Ishikawa (cell line): ENCODE measurements at regions not wholly inside any gene's neighbourhood (a gene's known extent, or its start where the extent isn't known, plus 50 kb on each side); places are given as distances from the start of the nearest gene placed in this dataset.

Experiments used
- CEBPB ChIP-seq: IDR thresholded peaks from 2 replicates; pipeline ENCODE4 v1.6.1; 2012
- CREB1 ChIP-seq: IDR thresholded peaks from 2 replicates; pipeline ENCODE4 v1.6.1; 2012; ENCODE audit warnings: low read depth
- EGR1 ChIP-seq: IDR thresholded peaks from 2 replicates; pipeline ENCODE4 v1.6.1; 2012
- EP300 ChIP-seq: IDR thresholded peaks from 2 replicates; pipeline ENCODE4 v1.6.1; 2012; ENCODE audit warnings: borderline replicate concordance
- FOXM1 ChIP-seq: IDR thresholded peaks from 2 replicates; pipeline ENCODE4 v1.6.1; 2012; ENCODE audit warnings: low read depth, borderline replicate concordance
- NFIC ChIP-seq: IDR thresholded peaks from 2 replicates; pipeline ENCODE4 v1.6.1; 2012
- RAD21 ChIP-seq: IDR thresholded peaks from 2 replicates; pipeline ENCODE4 v1.6.1; 2012; ENCODE audit warnings: low read depth
- TAF1 ChIP-seq: IDR thresholded peaks from 2 replicates; pipeline ENCODE4 v1.6.1; 2012; ENCODE audit warnings: low read depth, mild to moderate bottlenecking
- TCF12 ChIP-seq: IDR thresholded peaks from 2 replicates; pipeline ENCODE4 v1.6.1; 2012; ENCODE audit warnings: low read depth
- TEAD4 ChIP-seq: IDR thresholded peaks from 2 replicates; pipeline ENCODE4 v1.6.1; 2012
- YY1 ChIP-seq: IDR thresholded peaks from 2 replicates; pipeline ENCODE4 v1.6.1; 2012; ENCODE audit warnings: low read depth
- ZBTB7A ChIP-seq: IDR thresholded peaks from 2 replicates; pipeline ENCODE4 v1.6.1; 2012; ENCODE audit warnings: low read depth
- TF ChIP-seq, protein P1 (sequence below): IDR thresholded peaks from 2 replicates; pipeline ENCODE4 v1.6.1; 2012; ENCODE audit warnings: low read depth, mild to moderate bottlenecking
- TF ChIP-seq, protein P2 (sequence below): IDR thresholded peaks from 2 replicates; pipeline ENCODE4 v1.6.1; 2012
- TF ChIP-seq, protein P3 (sequence below): IDR thresholded peaks from 2 replicates; pipeline ENCODE4 v1.6.1; 2012

DNA sequence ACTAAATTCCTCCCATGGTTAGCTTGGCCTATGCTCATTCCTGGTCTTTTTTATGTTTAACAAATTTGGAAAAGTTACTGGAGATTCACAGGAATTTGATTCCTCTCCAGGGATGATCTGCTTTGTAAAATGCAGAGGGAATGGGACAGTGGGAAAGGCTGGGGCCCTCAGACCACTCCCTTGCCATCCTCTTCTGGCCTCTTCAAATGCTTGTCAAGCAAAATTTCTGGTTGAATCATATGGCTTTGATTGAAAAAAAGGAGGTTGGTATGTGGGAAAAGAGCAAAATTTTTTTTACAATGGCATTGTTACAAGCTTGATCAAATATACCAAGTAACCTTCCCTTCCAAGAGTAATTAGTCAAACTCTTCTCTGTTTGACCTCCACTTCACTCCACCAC lies 225.1 kb downstream of the PIK3R1 start:
- no peak for TF ChIP-seq RAD21
- TF ChIP-seq EP300: no peak
- TF ChIP-seq, protein P1, sequence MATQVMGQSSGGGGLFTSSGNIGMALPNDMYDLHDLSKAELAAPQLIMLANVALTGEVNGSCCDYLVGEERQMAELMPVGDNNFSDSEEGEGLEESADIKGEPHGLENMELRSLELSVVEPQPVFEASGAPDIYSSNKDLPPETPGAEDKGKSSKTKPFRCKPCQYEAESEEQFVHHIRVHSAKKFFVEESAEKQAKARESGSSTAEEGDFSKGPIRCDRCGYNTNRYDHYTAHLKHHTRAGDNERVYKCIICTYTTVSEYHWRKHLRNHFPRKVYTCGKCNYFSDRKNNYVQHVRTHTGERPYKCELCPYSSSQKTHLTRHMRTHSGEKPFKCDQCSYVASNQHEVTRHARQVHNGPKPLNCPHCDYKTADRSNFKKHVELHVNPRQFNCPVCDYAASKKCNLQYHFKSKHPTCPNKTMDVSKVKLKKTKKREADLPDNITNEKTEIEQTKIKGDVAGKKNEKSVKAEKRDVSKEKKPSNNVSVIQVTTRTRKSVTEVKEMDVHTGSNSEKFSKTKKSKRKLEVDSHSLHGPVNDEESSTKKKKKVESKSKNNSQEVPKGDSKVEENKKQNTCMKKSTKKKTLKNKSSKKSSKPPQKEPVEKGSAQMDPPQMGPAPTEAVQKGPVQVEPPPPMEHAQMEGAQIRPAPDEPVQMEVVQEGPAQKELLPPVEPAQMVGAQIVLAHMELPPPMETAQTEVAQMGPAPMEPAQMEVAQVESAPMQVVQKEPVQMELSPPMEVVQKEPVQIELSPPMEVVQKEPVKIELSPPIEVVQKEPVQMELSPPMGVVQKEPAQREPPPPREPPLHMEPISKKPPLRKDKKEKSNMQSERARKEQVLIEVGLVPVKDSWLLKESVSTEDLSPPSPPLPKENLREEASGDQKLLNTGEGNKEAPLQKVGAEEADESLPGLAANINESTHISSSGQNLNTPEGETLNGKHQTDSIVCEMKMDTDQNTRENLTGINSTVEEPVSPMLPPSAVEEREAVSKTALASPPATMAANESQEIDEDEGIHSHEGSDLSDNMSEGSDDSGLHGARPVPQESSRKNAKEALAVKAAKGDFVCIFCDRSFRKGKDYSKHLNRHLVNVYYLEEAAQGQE: no peak
- TF ChIP-seq NFIC: no peak
- TF ChIP-seq, protein P2, sequence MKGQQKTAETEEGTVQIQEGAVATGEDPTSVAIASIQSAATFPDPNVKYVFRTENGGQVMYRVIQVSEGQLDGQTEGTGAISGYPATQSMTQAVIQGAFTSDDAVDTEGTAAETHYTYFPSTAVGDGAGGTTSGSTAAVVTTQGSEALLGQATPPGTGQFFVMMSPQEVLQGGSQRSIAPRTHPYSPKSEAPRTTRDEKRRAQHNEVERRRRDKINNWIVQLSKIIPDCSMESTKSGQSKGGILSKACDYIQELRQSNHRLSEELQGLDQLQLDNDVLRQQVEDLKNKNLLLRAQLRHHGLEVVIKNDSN: no peak
- TF ChIP-seq FOXM1: no peak
- TF ChIP-seq, protein P3, sequence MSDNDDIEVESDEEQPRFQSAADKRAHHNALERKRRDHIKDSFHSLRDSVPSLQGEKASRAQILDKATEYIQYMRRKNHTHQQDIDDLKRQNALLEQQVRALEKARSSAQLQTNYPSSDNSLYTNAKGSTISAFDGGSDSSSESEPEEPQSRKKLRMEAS: no peak
- no peak for TF ChIP-seq ZBTB7A
- no peak for TF ChIP-seq TEAD4
- TF ChIP-seq CEBPB: no peak
- no peak for TF ChIP-seq YY1
- TF ChIP-seq CREB1: no peak
- TF ChIP-seq TAF1: no peak
- TF ChIP-seq TCF12: no peak
- no peak for TF ChIP-seq EGR1

DNA sequence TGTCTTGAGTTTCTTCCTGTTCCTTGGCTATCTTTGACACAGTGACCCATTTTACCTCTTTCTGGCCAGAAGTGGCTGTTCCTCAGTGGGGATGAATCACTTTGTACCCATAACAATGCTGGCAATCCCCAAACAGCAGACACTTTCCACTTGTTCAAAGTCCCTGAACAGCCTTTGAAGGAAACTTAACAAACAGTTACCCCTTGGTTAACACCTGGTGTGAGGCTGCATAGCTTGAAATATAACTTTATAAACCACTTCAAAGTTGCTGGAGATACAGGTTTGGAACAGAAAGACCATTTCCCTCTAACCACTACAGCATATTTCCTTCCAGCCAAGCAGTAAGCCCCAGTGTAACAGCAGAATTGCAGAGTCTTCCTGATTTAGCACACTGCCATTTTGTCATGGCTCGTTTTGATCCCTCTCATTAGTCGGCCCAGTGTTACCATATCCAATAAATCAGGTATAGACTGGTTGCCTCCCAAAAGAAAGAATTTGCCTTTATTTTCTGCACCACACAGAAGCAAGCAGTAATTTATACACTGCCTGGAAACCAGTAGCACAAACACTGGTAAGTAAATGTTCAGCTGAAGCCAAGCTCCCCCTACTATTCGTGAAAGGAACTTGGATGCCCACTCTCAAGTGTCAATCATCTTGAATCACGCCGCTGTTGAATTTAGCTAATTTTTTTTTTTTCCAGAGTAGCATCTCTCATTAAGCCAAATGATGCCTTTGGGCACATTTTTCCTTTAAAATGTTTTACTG lies 225.9 kb downstream of the PIK3R1 start:
- TF ChIP-seq, protein P1: no peak
- TF ChIP-seq RAD21 (no peak), TEAD4 (no peak), TCF12 (no peak)

DNA sequence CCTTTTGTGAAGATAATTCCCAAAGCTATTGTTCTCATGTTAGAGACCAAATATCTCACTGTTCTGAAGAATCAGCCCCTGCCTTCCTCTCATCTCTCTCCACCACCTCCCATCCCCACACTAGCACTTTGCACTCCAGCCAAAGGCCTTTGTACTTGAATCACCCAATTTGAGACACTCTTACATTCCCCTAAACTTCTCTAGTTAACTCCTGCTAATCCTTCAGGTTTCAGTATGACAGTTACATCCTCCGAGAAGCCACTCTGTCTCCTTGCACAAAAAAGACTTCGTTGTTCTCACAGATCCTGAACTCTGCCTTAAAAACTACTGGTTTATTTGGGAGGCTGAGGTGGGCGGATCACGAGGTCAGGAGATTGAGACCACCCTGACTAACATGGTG lies 227.5 kb downstream of the PIK3R1 start:
- TF ChIP-seq TCF12 (no peak), ZBTB7A (no peak), FOXM1 (no peak), EP300 (no peak), CREB1 (no peak), EGR1 (no peak), NFIC (no peak), RAD21 (no peak)
- TF ChIP-seq, protein P1: no peak

DNA sequence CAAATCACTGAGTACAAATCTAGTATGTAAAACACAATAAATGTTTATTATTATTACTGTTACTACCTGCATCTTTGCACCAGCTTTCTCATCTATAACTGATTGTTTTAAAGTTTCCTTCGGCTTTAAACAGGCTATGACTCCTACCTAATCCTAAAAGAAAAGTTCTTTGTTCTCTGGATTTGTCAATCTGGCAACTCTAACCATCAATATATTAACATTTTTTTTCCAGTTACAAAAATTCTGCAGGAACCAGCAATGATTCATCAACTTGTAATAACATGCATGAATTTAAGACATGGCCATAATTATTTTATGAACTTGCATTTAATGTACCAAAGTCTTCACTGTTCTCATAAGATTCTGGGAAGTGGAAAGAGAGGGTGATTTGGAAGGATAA lies 228.5 kb downstream of the PIK3R1 start:
- no peak for TF ChIP-seq EGR1
- no peak for TF ChIP-seq EP300
- no peak for TF ChIP-seq CREB1
- TF ChIP-seq NFIC: no peak
- no peak for TF ChIP-seq YY1
- no peak for TF ChIP-seq TCF12
- no peak for TF ChIP-seq RAD21

DNA sequence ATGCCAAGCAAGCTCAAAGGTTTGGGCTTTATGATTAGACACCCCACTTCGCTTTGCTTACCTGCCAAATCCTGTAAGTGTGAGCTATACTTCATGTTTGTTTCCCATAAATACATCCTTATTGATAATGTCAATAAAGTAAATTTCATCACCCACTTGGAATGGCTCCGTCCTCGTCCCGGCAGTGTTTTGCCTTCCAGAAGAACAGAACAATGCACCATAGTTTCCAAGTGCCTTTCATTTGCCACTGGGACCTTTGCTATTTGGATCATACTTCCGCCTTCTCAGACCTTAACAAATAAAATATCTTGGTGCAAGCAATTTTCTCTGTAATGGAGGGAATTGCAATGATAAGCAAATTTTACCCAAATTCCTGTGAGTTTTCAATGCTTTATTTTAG lies 229.3 kb downstream of the PIK3R1 start:
- TF ChIP-seq YY1 (no peak), CREB1 (no peak), RAD21 (no peak), EP300 (no peak)
